GM18505 (cell line): ENCODE measurements at regions not wholly inside any gene's neighbourhood (a gene's known extent, or its start where the extent isn't known, plus 50 kb on each side); places are given as distances from the start of the nearest gene placed in this dataset.

ENCODE experiments used
- ATAC-seq: cut with Tn5 transposase; IDR thresholded peaks from one replicate; pipeline ENCODE4 v1.9.1; 2021; ENCODE audit not compliant: unreplicated experiment
- POLR2A ChIP-seq: IDR thresholded peaks from 4 replicates; pipeline ENCODE4 v1.6.1; 2011; ENCODE audit warnings: borderline replicate concordance; ENCODE audit not compliant: insufficient read depth, insufficient read length; ENCODE audit errors: extremely low read depth

GRCh38 chr15:62832231-62832630 is 210.3 kb upstream of the TPM1 start:
- ATAC-seq, result no peak
- TF ChIP-seq POLR2A, result no peak

- ATAC-seq, result no peak
- no peak for TF ChIP-seq POLR2A
These were observed 208.9 kb upstream of the TPM1 start for GRCh38 chr15:62833646-62834045.

GRCh38 chr15:62834686-62835329 is 207.7 kb upstream of the TPM1 start:
- ATAC-seq, result no peak
- TF ChIP-seq POLR2A, result no peak

- no peak for ATAC-seq
- TF ChIP-seq POLR2A, result no peak
These were observed 207.2 kb upstream of the TPM1 start for GRCh38 chr15:62835351-62835750.

DNA sequence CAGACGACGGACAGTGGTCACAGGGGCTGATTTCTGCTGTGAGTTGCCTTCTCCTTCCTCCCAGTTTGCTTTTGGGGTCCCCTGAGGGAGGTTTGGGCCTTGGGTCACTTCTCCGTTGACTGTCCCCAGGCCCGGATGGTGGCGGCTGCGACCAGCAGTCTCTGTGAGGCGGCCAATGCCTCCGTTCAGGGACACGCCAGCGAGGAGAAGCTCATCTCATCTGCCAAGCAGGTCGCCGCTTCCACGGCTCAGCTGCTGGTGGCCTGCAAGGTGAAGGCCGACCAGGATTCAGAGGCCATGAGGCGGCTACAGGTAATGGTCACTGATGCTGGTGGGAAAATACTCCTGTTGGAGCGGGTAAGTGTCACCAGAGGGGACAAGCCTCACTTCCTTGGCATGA is 206.8 kb upstream of the TPM1 start:
- no peak for ATAC-seq
- TF ChIP-seq POLR2A, result no peak

- ATAC-seq, result no peak
- no peak for TF ChIP-seq POLR2A
These were observed 201.8 kb upstream of the TPM1 start for GRCh38 chr15:62840526-62841268.

- TF ChIP-seq POLR2A, result no peak
These were observed 201.3 kb upstream of the TPM1 start for GRCh38 chr15:62841269-62841628.

DNA sequence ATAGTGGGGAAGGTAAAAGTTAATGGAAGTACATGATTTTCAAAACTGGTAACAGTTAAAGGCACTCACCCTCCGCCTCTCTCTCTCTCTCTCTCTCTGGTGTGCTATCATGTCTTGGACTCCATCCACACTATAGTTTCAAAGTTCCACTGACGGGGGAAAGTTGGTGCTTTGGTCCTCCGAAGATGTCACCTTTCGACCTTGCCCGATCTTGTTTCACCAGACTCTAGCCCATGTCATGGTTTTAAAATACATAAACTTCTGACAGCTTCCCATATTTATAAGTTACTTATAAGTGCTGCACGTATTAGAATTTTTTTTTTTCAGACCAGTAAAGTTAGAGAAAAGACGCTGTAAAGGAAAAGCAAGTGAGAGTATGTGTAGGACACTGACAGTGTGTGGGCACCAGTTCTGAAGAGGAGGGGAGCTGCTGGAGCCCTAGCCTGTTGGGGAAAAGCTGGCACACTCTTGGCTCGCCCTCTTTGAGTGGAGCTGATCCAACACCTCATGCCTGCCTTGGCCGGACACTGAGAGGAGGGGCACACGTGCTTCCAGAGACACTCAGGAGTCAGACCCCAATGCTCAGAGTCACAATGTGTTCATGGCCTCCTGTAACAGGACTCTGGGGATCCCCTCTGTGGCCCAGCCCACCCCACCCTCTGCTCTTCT is 200.5 kb upstream of the TPM1 start:
- no peak for TF ChIP-seq POLR2A

More at GRCh38 chr15:62841269-62841628, 201.3 kb upstream of the TPM1 start:
- ATAC-seq, result no peak

GRCh38 chr15:62843311-62843710 is 199.2 kb upstream of the TPM1 start:
- no peak for TF ChIP-seq POLR2A
- ATAC-seq, result no peak

More for the DNA sequence above, 200.5 kb upstream of the TPM1 start:
- no peak for ATAC-seq

- no peak for TF ChIP-seq POLR2A
- no peak for ATAC-seq
These were observed 197.8 kb upstream of the TPM1 start for GRCh38 chr15:62844564-62845240.

DNA sequence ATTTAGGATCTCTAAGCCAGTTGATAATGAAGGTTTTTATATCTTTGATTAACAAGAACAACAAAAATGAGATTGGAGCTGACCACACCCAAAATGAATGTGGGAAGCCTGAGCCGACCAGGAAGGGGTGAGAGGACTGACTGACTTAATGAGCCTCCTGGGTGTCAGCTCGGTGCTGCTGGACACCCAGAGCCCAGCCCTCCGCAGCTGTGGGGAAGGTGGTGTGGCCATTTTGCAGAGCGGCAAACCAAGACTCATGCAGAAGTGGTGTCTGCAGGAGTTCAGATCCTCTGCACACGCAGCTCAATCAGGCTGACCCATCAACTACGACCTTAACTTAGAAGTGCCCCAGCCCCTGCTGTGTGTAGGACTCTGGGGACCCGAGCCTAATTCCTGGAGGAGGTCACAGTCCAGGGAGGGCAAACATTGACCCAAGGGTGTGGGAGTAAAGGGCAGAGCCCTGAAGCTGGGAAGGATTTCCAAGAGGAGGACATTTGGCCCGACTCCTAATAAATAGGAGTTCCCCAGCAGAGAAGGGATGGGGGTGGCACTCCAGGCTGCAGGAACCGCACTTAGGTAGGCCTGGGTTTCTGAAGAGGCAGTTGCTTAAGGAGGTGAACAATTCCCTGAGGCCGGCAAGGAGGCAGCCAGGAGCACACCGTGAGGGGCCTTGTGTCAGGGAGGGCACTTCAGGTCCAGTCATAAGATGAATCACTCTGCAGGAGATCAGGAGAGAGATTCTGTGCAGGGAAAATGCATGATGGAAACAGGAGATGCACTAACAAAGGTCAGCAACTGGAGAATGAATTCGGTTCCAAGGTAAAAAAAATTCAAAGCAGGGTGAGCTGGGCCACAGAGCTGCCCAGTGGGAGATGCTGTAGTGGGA is 197.1 kb upstream of the TPM1 start:
- no peak for ATAC-seq
- TF ChIP-seq POLR2A, result no peak

DNA sequence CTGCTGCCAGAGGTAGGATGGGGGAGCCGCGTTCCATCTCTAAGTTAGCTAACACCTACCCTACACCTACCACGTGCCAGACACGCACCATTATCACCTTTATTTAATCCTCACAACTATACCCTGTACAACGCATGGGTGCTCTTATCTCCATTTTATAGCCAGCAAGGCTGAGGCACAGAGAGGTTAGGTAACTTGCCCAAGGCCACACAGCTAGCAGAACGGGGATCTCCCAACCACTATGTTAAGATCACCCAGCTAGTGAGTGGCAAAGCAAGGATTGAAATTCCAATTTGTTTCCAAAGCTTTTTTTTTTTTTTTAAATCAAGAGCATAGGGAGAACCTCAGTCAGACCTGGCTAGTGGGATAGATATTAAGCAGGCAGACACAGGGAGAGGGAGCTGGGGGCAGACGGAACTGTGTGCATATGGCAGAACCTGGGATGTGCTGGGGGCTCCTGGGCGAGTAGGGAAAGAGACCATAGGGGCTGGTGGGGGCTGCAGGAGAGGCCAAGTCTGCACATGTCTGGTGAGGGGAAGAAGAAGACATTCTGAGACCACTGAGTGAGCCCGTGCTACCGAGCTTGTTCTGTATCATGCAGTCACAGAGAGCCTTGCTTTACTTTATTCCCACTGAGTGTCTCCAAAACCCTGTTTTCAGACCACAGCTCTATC is 196.3 kb upstream of the TPM1 start:
- TF ChIP-seq POLR2A, result no peak
- no peak for ATAC-seq
